HFF-Myc (cell line): ENCODE measurements at regions not wholly inside any gene's neighbourhood (a gene's known extent, or its start where the extent isn't known, plus 50 kb on each side); places are given as distances from the start of the nearest gene placed in this dataset.

Source experiments
- DNase-seq: peaks from one replicate; pipeline ENCODE4 v3.0.0-alpha.2; 2011; ENCODE audit warnings: low read depth; ENCODE audit errors: extremely low read depth
- H3K4me3 ChIP-seq: replicated peaks from 2 replicates; pipeline ENCODE4 v1.5.1; 2011; ENCODE audit warnings: low read depth, mild to moderate bottlenecking, control low read depth, low read length
- TF ChIP-seq, protein P1 (sequence below): IDR thresholded peaks from 2 replicates; pipeline ENCODE4 v1.5.1; 2012; ENCODE audit warnings: mild to moderate bottlenecking, low read depth, low read length, control low read depth; ENCODE audit errors: missing control alignments

DNA sequence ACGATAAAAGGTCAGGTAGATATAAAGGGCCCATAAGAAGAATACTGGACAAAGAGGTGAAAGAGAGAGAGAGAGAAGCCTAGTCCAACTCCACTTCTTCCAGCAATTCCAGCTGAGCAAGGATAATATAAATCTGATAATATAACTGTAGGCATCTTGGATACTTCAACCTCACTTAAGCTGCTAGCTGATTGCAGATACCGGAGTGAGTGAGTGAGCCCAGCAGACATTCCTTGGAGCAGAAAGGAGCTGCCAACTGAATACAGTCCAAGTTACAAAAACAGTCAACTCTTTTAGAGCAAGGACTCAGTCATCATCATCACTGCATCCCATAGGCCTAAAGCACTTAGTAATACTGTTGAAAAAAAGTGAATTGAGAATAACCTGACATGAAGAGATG lies 387.6 kb downstream of the SLITRK6 start:
- H3K4me3 ChIP-seq: no peak overlapping the region
- no peak for DNase-seq
- TF ChIP-seq, protein P1, sequence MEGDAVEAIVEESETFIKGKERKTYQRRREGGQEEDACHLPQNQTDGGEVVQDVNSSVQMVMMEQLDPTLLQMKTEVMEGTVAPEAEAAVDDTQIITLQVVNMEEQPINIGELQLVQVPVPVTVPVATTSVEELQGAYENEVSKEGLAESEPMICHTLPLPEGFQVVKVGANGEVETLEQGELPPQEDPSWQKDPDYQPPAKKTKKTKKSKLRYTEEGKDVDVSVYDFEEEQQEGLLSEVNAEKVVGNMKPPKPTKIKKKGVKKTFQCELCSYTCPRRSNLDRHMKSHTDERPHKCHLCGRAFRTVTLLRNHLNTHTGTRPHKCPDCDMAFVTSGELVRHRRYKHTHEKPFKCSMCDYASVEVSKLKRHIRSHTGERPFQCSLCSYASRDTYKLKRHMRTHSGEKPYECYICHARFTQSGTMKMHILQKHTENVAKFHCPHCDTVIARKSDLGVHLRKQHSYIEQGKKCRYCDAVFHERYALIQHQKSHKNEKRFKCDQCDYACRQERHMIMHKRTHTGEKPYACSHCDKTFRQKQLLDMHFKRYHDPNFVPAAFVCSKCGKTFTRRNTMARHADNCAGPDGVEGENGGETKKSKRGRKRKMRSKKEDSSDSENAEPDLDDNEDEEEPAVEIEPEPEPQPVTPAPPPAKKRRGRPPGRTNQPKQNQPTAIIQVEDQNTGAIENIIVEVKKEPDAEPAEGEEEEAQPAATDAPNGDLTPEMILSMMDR: no peak

GRCh38 chr13:85408415-85408814 lies 390.8 kb downstream of the SLITRK6 start:
- TF ChIP-seq, protein P1: no peak
- no peak for DNase-seq
- H3K4me3 ChIP-seq: no peak overlapping the region

DNA sequence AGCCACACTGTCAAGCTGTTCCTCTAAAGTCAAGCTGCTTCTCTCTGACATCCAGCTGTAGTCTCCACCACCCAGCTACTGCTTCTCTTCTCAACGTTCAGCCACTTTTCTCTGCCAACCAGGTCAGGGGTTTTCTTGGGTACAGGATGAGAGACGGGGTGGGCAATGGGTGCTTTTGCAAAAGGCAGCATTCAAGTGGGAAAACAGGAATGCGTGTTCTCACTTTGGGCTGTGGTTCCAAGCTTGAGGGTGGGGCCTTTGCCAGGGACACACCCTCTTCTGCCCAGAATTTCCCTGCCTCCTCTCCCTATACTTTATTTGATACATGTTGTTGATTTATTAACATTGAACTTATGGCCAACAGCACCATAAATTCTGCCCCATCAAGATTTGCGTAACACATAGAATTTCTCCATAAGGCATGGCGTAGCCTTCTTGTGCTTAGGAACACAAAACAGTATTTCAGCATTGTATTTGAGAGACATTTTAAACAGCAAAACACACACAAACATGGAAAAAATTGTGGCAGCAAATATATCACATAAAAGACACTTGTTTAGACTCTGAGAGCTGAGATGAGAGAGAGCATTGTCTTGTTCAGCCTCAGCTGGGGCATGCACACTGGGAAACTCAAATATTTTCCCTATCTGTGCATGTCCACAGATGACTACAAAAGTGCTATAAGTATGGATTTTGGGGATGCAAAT lies 392.8 kb downstream of the SLITRK6 start:
- no peak overlapping the region for H3K4me3 ChIP-seq
- TF ChIP-seq, protein P1: no peak
- no peak for DNase-seq

DNA sequence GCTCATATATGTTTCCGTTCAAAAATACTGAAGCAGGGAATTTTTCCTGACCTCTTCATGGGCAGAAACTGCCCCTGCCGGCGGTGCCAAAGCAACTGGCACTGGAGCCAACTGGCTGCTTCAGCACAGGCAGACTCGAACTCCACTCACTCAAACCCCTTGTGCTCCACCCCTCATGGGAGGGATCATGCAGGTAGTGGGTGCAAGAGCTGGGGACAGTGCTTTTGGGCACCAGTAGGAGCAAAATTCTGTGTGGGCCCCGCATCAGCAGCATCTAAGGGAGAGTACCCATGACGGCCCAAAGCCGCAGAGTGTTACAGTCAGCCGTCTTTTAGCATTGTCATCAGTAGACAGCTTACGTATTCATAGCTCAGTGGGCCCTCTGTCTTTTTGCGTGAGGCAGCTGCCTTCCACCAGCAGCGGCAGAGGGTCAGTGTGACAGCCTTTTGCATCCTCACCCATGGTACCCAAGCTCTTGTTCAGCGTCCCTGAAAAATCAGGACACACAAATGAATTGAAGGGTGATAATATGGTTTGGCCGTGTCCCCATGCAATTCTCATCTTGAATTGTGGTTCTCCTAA lies 393.8 kb downstream of the SLITRK6 start:
- DNase-seq: no peak
- TF ChIP-seq, protein P1: no peak

DNA sequence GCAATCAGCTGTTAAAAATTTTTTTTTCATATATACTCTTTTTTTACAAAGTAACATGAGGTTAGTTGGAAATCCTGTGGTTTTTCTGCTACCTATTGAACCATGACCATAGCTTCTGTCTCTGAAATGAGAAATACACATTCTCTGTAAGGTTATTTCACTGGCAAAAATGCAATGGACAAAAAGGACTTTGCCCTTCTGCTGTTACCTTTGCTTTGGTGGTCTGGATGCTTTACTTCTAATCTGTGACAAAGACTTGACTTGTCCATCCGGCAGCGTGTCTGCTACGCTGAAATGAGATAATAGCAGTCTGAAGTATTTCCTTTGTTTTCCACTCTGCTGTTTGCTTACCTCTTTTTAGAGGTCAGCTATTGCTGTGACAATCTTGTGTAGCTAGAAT lies 412.8 kb downstream of the SLITRK6 start:
- no peak overlapping the region for H3K4me3 ChIP-seq
- no peak for DNase-seq
- TF ChIP-seq, protein P1: no peak

More for the DNA sequence above, 393.8 kb downstream of the SLITRK6 start:
- no peak overlapping the region for H3K4me3 ChIP-seq

- H3K4me3 ChIP-seq: no peak overlapping the region
- no peak for DNase-seq
- TF ChIP-seq, protein P1: no peak
Measured at GRCh38 chr13:85383291-85383690, 415.9 kb downstream of the SLITRK6 start.
